ENCODE measurements at regions not wholly inside any gene's neighbourhood (a gene's known extent, or its start where the extent isn't known, plus 50 kb on each side); places are given as distances from the start of the nearest gene placed in this dataset.
"Not testable (repeated sequence)": the region's sequence is repeated elsewhere in the genome, so short reads cannot be mapped to it uniquely, and the experiment has no call there.

DNA sequence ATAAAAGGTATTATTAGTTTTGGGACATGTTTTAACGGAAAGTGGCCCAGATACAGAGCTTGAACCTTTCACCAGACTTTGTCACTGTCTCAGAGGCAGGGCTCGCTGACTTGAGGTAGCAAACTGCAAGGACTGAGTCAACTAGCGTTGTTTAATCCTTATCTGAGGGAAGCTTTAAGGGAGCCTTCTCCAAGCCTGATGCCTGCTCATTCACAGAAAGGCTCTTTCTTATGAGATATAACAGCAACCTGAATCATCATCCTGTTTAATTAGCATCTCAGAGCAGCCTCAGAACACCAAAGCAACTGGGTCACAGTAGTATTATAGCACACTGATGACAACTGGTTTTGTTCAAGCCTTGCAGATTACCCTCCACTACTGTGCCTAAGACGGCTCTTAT, 54.2 kb upstream of the CYP2D6 start:
- DNase-seq = no peak
- no peaks in the 10 kb centered on the region for H3K27me3 ChIP-seq

DNA sequence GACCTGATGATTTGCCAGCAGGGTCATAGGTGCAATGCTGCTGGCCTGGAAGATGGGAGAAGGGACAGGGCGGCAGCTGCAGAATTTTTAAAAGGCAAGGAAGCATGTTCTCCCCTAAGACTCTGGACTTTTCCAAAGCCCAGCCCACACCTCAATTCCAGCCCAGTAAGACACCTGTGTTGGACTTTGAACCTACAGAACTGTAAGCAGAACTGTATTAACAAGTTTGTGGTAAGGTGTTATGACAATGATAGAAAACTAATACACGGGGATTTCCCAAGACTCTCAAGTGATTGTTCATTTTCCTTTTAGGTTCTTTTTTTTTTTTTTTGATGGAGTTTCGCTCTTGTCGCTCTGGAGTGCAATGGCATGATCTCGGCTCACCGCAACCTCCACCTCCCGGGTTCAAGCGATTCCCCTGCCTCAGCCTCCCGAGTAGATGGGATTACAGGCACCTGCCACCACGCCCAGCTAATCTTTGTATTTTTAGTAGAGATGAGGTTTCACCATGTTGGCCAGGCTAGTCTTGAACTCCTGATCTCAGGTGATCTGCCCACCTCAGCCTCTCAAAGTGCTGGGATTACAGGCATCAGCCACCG, 53.0 kb upstream of the CYP2D6 start:
- WGBS, 2 donors = 92 to 97% methylated on average over 11 of the region's 11 CpGs
- DNase-seq; H3K27me3 ChIP-seq; H3K36me3 ChIP-seq (ENCODE audit: low read depth, missing control alignments); H3K9me3 ChIP-seq; H3K27ac ChIP-seq; H3K4me3 ChIP-seq; H3K4me1 ChIP-seq; intact Hi-C loops (cut with DNase I; ENCODE audit: low total_unique reads): not testable (repeated sequence)

More for the DNA sequence above, 54.2 kb upstream of the CYP2D6 start:
- no peak for TF ChIP-seq POLR2A (IDR thresholded peaks at IDR 0.05)
- TF ChIP-seq, protein P1, sequence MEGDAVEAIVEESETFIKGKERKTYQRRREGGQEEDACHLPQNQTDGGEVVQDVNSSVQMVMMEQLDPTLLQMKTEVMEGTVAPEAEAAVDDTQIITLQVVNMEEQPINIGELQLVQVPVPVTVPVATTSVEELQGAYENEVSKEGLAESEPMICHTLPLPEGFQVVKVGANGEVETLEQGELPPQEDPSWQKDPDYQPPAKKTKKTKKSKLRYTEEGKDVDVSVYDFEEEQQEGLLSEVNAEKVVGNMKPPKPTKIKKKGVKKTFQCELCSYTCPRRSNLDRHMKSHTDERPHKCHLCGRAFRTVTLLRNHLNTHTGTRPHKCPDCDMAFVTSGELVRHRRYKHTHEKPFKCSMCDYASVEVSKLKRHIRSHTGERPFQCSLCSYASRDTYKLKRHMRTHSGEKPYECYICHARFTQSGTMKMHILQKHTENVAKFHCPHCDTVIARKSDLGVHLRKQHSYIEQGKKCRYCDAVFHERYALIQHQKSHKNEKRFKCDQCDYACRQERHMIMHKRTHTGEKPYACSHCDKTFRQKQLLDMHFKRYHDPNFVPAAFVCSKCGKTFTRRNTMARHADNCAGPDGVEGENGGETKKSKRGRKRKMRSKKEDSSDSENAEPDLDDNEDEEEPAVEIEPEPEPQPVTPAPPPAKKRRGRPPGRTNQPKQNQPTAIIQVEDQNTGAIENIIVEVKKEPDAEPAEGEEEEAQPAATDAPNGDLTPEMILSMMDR (IDR thresholded peaks at IDR 0.05) = no peak
- Histone ChIP-seq H3K4me1 (no peaks in the 10 kb centered on the region), H3K9me3 (no peaks in the 10 kb centered on the region), H3K4me3 (no peak overlapping the region), H3K27ac (no peak overlapping the region), H3K36me3 (ENCODE audit: low read depth, missing control alignments) (no peaks in the 10 kb centered on the region)
- WGBS, 2 donors = 79 to 88% methylated on average over 4 of the region's 4 CpGs
- intact Hi-C loops (cut with DNase I; ENCODE audit: low total_unique reads) = no loop called here

DNA sequence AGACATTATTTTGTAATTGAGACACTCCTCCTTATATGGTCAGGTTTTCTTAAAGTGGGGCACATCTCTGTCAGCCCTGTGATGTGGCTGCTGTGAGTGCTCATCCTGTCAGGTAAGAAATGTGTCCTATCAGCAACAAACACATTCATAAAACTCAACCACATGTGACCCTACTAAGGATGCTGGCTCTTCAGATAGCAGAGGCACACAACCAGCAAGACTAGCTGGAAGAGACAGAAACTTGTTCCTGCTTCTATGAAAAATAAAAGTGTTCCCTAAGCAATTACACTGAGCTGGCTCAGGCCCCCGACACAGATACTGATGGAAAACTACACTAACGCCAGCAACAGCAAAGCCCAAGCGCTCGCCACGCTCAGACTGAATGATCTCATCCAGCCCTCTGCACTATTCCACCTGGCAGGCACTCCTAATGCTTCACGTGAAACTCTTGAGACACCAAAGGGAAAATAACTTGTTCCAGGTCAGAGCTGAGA, 49.8 kb upstream of the CYP2D6 start:
- DNase-seq = peak; percentile 70
- no peaks in the 10 kb centered on the region for H3K9me3 ChIP-seq
- TF ChIP-seq, protein P1 (IDR thresholded peaks at IDR 0.05) = no peak
- no peak for TF ChIP-seq POLR2A (IDR thresholded peaks at IDR 0.05)
- intact Hi-C loops (cut with DNase I; ENCODE audit: low total_unique reads) = no loop called here
- H3K4me1 ChIP-seq = no peaks in the 10 kb centered on the region
- peak overlapping the region in 1 of 2 donors; percentile 42 for H3K27ac ChIP-seq
- WGBS, 2 donors = 45% methylated on average over 6 of the region's 6 CpGs
- no peak overlapping the region for H3K4me3 ChIP-seq
- no peaks in the 10 kb centered on the region for H3K27me3 ChIP-seq
- no peaks in the 10 kb centered on the region for H3K36me3 ChIP-seq (ENCODE audit: low read depth, missing control alignments)
